ENCODE measurements at regions not wholly inside any gene's neighbourhood (a gene's known extent, or its start where the extent isn't known, plus 50 kb on each side); places are given as distances from the start of the nearest gene placed in this dataset.

- H3K4me3 ChIP-seq (ENCODE audit: low read length), result no peak overlapping the region
- H3K9me3 ChIP-seq (ENCODE audit: insufficient read depth, low read depth, low read length), result no peaks in the 10 kb centered on the region
- no peak overlapping the region for H3K27ac ChIP-seq (ENCODE audit: low read depth, low read length)
- H3K27me3 ChIP-seq (ENCODE audit: insufficient read depth, low read length), result no peaks in the 10 kb centered on the region
- WGBS, result 97% methylated on average over 17 of the region's 17 CpGs
- H3K36me3 ChIP-seq (ENCODE audit: insufficient read depth, low read length), result peaks cover 63% of the 10 kb centered on the region
- H3K4me1 ChIP-seq (ENCODE audit: insufficient read depth, low read length), result peaks cover 7% of the 10 kb centered on the region; the same call in 1 of the 2 replicates
- no peak overlapping the region for H3K9ac ChIP-seq (ENCODE audit: low read depth, low read length)
Measured at GRCh38 chr12:124461241-124461673, 106.2 kb downstream of the NCOR2 start.

GRCh38 chr12:124460771-124461170 is 106.6 kb downstream of the NCOR2 start:
- no peaks in the 10 kb centered on the region for H3K27me3 ChIP-seq (ENCODE audit: insufficient read depth, low read length)
- 96% methylated on average over 9 of the region's 9 CpGs for WGBS

DNA sequence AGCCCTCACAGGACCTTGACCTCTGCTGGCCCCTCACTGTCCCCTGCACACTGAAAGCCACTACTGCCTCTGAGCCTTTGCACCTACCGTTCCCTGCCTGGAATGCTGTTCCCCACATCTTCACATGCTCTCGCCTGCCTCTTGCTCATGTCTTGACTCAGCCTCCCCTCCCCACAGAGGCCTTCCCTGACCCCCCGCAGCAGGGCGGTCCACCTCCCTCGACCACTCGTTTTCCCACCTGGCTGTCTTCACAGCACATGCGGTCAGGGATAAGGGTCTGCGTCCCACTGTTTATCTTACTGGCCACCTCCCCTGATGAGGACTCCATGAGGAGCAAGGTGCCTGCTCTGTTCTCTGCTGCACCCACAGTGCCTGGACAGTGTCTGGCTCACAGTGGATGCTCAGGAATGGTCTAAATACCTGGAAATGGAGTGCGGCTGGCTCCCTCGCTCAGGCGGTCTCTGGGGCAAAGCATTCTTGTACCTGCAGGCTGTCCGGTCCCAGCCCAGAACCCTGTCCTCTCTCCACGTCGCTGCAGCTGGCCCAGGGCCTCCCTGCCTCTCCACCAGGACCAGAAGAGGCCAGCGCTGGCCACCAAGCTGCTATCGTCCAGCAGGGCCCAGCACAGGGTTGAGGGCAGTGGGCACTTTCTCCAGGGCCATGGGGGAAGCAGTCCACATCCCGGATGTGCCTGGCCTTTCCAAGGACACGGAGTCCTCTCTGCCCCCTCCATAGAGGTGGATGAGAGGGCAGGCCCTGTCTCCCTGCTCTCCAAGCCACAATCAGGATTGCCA is 107.4 kb downstream of the NCOR2 start:
- no peak overlapping the region for H3K27ac ChIP-seq (ENCODE audit: low read depth, low read length)
- H3K4me1 ChIP-seq (ENCODE audit: insufficient read depth, low read length), result peaks cover 7% of the 10 kb centered on the region; the same call in 1 of the 2 replicates
- H3K4me3 ChIP-seq (ENCODE audit: low read length), result no peak overlapping the region
- 96% methylated on average over 18 of the region's 18 CpGs for WGBS
- H3K27me3 ChIP-seq (ENCODE audit: insufficient read depth, low read length), result no peaks in the 10 kb centered on the region
- H3K36me3 ChIP-seq (ENCODE audit: insufficient read depth, low read length), result peaks cover 56% of the 10 kb centered on the region
- no peak overlapping the region; the same call in 1 of the 2 replicates for H3K9ac ChIP-seq (ENCODE audit: low read depth, low read length)
- H3K9me3 ChIP-seq (ENCODE audit: insufficient read depth, low read depth, low read length), result no peaks in the 10 kb centered on the region

More at GRCh38 chr12:124460771-124461170, 106.6 kb downstream of the NCOR2 start:
- H3K9me3 ChIP-seq (ENCODE audit: insufficient read depth, low read depth, low read length), result no peaks in the 10 kb centered on the region
- peaks cover 7% of the 10 kb centered on the region; the same call in 1 of the 2 replicates for H3K4me1 ChIP-seq (ENCODE audit: insufficient read depth, low read length)
- H3K9ac ChIP-seq (ENCODE audit: low read depth, low read length), result no peak overlapping the region
- no peak overlapping the region for H3K27ac ChIP-seq (ENCODE audit: low read depth, low read length)
- no peak overlapping the region for H3K4me3 ChIP-seq (ENCODE audit: low read length)
- peaks cover 61% of the 10 kb centered on the region for H3K36me3 ChIP-seq (ENCODE audit: insufficient read depth, low read length)

- no peak overlapping the region for H3K4me3 ChIP-seq (ENCODE audit: low read length)
- 91% methylated on average over 12 of the region's 12 CpGs for WGBS
- H3K27me3 ChIP-seq (ENCODE audit: insufficient read depth, low read length), result no peaks in the 10 kb centered on the region
- no peak overlapping the region for H3K9ac ChIP-seq (ENCODE audit: low read depth, low read length)
- no peaks in the 10 kb centered on the region for H3K9me3 ChIP-seq (ENCODE audit: insufficient read depth, low read depth, low read length)
- H3K27ac ChIP-seq (ENCODE audit: low read depth, low read length), result no peak overlapping the region
- peaks cover 54% of the 10 kb centered on the region for H3K36me3 ChIP-seq (ENCODE audit: insufficient read depth, low read length)
- peaks cover 6% of the 10 kb centered on the region; the same call in 1 of the 2 replicates for H3K4me1 ChIP-seq (ENCODE audit: insufficient read depth, low read length)
Measured at GRCh38 chr12:124458992-124459851, 108.2 kb downstream of the NCOR2 start.

GRCh38 chr12:124458220-124458991 is 109.0 kb downstream of the NCOR2 start:
- H3K4me3 ChIP-seq (ENCODE audit: low read length), result no peak overlapping the region
- peaks cover 4% of the 10 kb centered on the region; the same call in 1 of the 2 replicates for H3K4me1 ChIP-seq (ENCODE audit: insufficient read depth, low read length)
- no peaks in the 10 kb centered on the region for H3K9me3 ChIP-seq (ENCODE audit: insufficient read depth, low read depth, low read length)
- peaks cover 50% of the 10 kb centered on the region for H3K36me3 ChIP-seq (ENCODE audit: insufficient read depth, low read length)
- H3K27me3 ChIP-seq (ENCODE audit: insufficient read depth, low read length), result no peaks in the 10 kb centered on the region
- no peak overlapping the region for H3K27ac ChIP-seq (ENCODE audit: low read depth, low read length)
- 91% methylated on average over 19 of the region's 20 CpGs for WGBS
- H3K9ac ChIP-seq (ENCODE audit: low read depth, low read length), result no peak overlapping the region

- Histone ChIP-seq H3K9ac (ENCODE audit: low read depth, low read length) (no peak overlapping the region), H3K9me3 (ENCODE audit: insufficient read depth, low read depth, low read length) (no peaks in the 10 kb centered on the region), H3K27me3 (ENCODE audit: insufficient read depth, low read length) (no peaks in the 10 kb centered on the region), H3K36me3 (ENCODE audit: insufficient read depth, low read length) (peaks cover 46% of the 10 kb centered on the region), H3K27ac (ENCODE audit: low read depth, low read length) (no peak overlapping the region), H3K4me1 (ENCODE audit: insufficient read depth, low read length) (peaks cover 7% of the 10 kb centered on the region; the same call in 1 of the 2 replicates), H3K4me3 (ENCODE audit: low read length) (no peak overlapping the region)
- WGBS, result 91% methylated on average over 37 of the region's 37 CpGs
Measured at GRCh38 chr12:124457287-124458219, 109.9 kb downstream of the NCOR2 start.

- Histone ChIP-seq H3K4me3 (ENCODE audit: low read length) (no peak overlapping the region), H3K36me3 (ENCODE audit: insufficient read depth, low read length) (peaks cover 38% of the 10 kb centered on the region), H3K9ac (ENCODE audit: low read depth, low read length) (no peak overlapping the region), H3K9me3 (ENCODE audit: insufficient read depth, low read depth, low read length) (no peaks in the 10 kb centered on the region), H3K27me3 (ENCODE audit: insufficient read depth, low read length) (no peaks in the 10 kb centered on the region), H3K4me1 (ENCODE audit: insufficient read depth, low read length) (peaks cover 7% of the 10 kb centered on the region; the same call in 1 of the 2 replicates), H3K27ac (ENCODE audit: low read depth, low read length) (no peak overlapping the region)
- 88% methylated on average over 30 of the region's 31 CpGs for WGBS
Measured at GRCh38 chr12:124456652-124457152, 110.7 kb downstream of the NCOR2 start.

DNA sequence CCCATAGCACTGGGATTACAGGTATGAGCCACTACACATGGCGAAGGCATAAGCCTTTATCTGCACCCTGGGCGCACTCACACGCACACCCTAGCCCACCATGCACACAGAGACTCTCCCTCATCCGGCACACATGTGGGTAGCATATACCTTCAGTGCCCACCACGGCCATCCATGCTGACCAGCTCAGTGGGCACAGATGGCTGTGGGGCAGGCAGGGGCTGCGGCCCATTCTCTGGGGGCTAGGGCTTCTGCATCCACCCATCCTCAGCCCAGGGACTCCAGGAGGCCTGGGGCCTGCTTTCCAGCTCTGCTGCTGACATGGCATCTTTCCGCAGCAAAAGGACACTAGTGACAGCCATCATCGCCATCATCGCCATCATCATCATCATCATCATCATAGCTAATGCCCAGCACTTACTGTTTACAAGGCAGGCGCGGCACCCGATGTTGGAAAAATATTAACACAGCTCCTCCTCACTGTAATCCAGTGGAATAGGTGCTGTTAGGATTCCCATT is 111.2 kb downstream of the NCOR2 start:
- H3K27me3 ChIP-seq (ENCODE audit: insufficient read depth, low read length), result no peaks in the 10 kb centered on the region
- H3K36me3 ChIP-seq (ENCODE audit: insufficient read depth, low read length), result peaks cover 33% of the 10 kb centered on the region
- peaks cover 7% of the 10 kb centered on the region; the same call in 1 of the 2 replicates for H3K4me1 ChIP-seq (ENCODE audit: insufficient read depth, low read length)
- no peak overlapping the region for H3K9ac ChIP-seq (ENCODE audit: low read depth, low read length)
- H3K4me3 ChIP-seq (ENCODE audit: low read length), result no peak overlapping the region
- H3K27ac ChIP-seq (ENCODE audit: low read depth, low read length), result no peak overlapping the region
- no peaks in the 10 kb centered on the region for H3K9me3 ChIP-seq (ENCODE audit: insufficient read depth, low read depth, low read length)
- 97% methylated on average over 12 of the region's 12 CpGs for WGBS

DNA sequence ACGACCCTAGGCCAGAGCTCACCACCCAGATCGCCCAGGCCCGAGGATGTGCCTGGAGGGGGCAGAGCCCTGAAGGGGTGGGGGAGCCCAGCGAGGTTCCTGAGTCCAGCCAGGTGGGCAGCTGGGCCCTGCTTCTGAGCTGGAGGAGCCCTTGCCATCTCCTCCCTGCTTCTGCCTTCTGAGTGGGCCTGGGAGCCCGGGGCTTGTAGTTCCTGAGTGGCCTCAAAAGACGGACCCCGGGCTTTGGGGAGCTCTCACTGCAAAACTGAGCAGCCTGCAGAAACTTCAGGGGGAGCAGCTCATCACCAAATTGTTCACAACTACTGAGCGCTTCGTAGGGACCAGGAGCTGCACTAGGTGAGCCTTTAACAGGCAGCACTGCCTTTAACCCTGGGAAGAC is 112.1 kb downstream of the NCOR2 start:
- peaks cover 7% of the 10 kb centered on the region; the same call in 1 of the 2 replicates for H3K4me1 ChIP-seq (ENCODE audit: insufficient read depth, low read length)
- H3K27me3 ChIP-seq (ENCODE audit: insufficient read depth, low read length), result no peaks in the 10 kb centered on the region
- H3K27ac ChIP-seq (ENCODE audit: low read depth, low read length), result no peak overlapping the region
- 94% methylated on average over 9 of the region's 9 CpGs for WGBS
- H3K36me3 ChIP-seq (ENCODE audit: insufficient read depth, low read length), result peaks cover 31% of the 10 kb centered on the region
- no peak overlapping the region for H3K4me3 ChIP-seq (ENCODE audit: low read length)
- H3K9ac ChIP-seq (ENCODE audit: low read depth, low read length), result no peak overlapping the region
- H3K9me3 ChIP-seq (ENCODE audit: insufficient read depth, low read depth, low read length), result no peaks in the 10 kb centered on the region

Data from HUES64 (cell line).